Ovary (tissue), 3 donors: ENCODE measurements at regions not wholly inside any gene's neighbourhood (a gene's known extent, or its start where the extent isn't known, plus 50 kb on each side); places are given as distances from the start of the nearest gene placed in this dataset.

Experiments
- POLR2A ChIP-seq: fragments of 450-650 bp; IDR thresholded peaks from one replicate; pipeline ENCODE4 v1.6.1; 2017; ENCODE audit warnings: antibody characterized with exemption, mild to moderate bottlenecking, moderate library complexity
- TF ChIP-seq, protein P1 (sequence below), 3 donors: fragments of 450-650 bp in 2 of 3; fragments of 200-600 bp in 1 of 3; IDR thresholded peaks; one replicate each; pipeline versions ENCODE4 v1.5.1 to v1.8.0; 2016 to 2022; ENCODE audit warnings: antibody characterized with exemption in 3 of 3, mild to moderate bottlenecking in 1 of 3
- donor health status: DM: no; HTN: no; CAD: no.

DNA sequence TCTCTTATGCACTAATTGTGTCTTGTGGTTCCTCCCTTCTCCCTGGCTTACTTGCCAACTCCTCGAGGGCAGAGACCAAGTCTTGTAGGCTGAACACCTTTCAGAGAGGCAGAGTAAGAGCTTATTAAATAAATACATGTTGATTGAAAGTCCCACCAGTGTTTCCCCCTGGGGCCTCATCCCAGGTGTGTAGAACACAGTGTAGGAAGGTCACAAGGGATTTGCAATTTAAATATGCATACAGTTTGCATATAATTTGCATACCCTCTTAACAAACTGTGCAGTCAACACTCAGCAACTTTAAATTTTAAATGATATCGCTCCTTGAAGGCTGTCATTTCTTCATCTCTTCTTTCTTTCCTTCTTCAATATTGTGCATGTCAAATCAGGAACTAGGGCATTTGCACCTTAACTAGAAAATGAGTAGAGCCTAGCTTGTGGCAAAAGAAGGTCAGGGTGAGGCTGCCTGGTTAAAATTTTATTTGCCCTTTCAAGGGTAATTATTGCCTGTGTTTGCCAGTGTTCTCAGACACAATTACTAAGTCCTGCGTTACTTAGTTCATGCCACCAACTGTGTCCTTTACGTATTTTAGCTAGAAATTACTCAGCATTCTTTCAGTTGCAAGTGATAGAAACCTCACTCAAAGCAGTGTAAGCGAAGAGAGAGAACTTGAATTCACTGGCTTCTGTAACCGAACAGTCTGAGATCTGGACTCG is 465.7 kb downstream of the HAPSTR1 start:
- TF ChIP-seq, protein P1, sequence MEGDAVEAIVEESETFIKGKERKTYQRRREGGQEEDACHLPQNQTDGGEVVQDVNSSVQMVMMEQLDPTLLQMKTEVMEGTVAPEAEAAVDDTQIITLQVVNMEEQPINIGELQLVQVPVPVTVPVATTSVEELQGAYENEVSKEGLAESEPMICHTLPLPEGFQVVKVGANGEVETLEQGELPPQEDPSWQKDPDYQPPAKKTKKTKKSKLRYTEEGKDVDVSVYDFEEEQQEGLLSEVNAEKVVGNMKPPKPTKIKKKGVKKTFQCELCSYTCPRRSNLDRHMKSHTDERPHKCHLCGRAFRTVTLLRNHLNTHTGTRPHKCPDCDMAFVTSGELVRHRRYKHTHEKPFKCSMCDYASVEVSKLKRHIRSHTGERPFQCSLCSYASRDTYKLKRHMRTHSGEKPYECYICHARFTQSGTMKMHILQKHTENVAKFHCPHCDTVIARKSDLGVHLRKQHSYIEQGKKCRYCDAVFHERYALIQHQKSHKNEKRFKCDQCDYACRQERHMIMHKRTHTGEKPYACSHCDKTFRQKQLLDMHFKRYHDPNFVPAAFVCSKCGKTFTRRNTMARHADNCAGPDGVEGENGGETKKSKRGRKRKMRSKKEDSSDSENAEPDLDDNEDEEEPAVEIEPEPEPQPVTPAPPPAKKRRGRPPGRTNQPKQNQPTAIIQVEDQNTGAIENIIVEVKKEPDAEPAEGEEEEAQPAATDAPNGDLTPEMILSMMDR (IDR thresholded peaks at IDR 0.05), result no peak
- TF ChIP-seq POLR2A, result no peak
